ENCODE measurements at regions not wholly inside any gene's neighbourhood (a gene's known extent, or its start where the extent isn't known, plus 50 kb on each side); places are given as distances from the start of the nearest gene placed in this dataset.
"Not testable (repeated sequence)": the region's sequence is repeated elsewhere in the genome, so short reads cannot be mapped to it uniquely, and the experiment has no call there.

GRCh38 chr4:130855533-130855932, 1759.6 kb downstream of the C4orf33 start:
- Mint-ChIP-seq H3K36me3 (ENCODE audit: low read depth) (no peaks in the 10 kb centered on the region), H3K27me3 (no peaks in the 10 kb centered on the region), H3K9me3 (ENCODE audit: low read depth) (peaks cover 9% of the 10 kb centered on the region), H3K4me1 (no peaks in the 10 kb centered on the region), H3K27ac (no peak overlapping the region), H3K4me3 (no peak overlapping the region)
- DNase-seq: no peak
- ATAC-seq: no peak
- intact Hi-C loops (cut with DNase I, micrococcal nuclease): no loop called here
- POLR2A ChIA-PET: no interaction called here
- CTCF ChIA-PET: no interaction called here

- Mint-ChIP-seq H3K27ac (no peak overlapping the region), H3K27me3 (no peaks in the 10 kb centered on the region), H3K4me3 (no peak overlapping the region), H3K36me3 (ENCODE audit: low read depth) (no peaks in the 10 kb centered on the region), H3K4me1 (no peaks in the 10 kb centered on the region), H3K9me3 (ENCODE audit: low read depth) (peaks cover 9% of the 10 kb centered on the region)
- CTCF ChIA-PET: no interaction called here
- POLR2A ChIA-PET: no interaction called here
- intact Hi-C loops (cut with DNase I, micrococcal nuclease): no loop called here
- ATAC-seq: no peak
- no peak for DNase-seq
These were observed 1764.0 kb downstream of the C4orf33 start for GRCh38 chr4:130859991-130860390.

- DNase-seq: no peak
- POLR2A ChIA-PET: no interaction called here
- Mint-ChIP-seq H3K4me3 (no peak overlapping the region), H3K27ac (no peak overlapping the region), H3K9me3 (ENCODE audit: low read depth) (peaks cover 5% of the 10 kb centered on the region), H3K36me3 (ENCODE audit: low read depth) (no peaks in the 10 kb centered on the region), H3K27me3 (no peaks in the 10 kb centered on the region), H3K4me1 (no peaks in the 10 kb centered on the region)
- intact Hi-C loops (cut with DNase I, micrococcal nuclease): no loop called here
- CTCF ChIA-PET: interaction anchor here (1.0 kb wide), 1 partner anchor 10 kb away, joined by 3 read pairs; no protein-coding TSS in a partner anchor
- ATAC-seq: no peak
These were observed 1801.0 kb downstream of the C4orf33 start for GRCh38 chr4:130896920-130897319.

GRCh38 chr4:130901321-130901720, 1805.4 kb downstream of the C4orf33 start:
- no peaks in the 10 kb centered on the region for H3K27me3 Mint-ChIP-seq

GRCh38 chr4:130922955-130923354, 1827.0 kb downstream of the C4orf33 start:
- Mint-ChIP-seq H3K9me3 (ENCODE audit: low read depth) (peaks cover 9% of the 10 kb centered on the region), H3K36me3 (ENCODE audit: low read depth) (no peaks in the 10 kb centered on the region), H3K4me1 (no peaks in the 10 kb centered on the region), H3K27ac (no peak overlapping the region), H3K4me3 (no peak overlapping the region), H3K27me3 (no peaks in the 10 kb centered on the region)
- DNase-seq: no peak
- intact Hi-C loops (cut with DNase I, micrococcal nuclease): no loop called here
- ATAC-seq: no peak
- ChIA-PET CTCF (no interaction called here), POLR2A (no interaction called here)

More at GRCh38 chr4:130901321-130901720, 1805.4 kb downstream of the C4orf33 start:
- CTCF ChIA-PET: no interaction called here
- no peak overlapping the region for H3K27ac Mint-ChIP-seq
- no peaks in the 10 kb centered on the region for H3K36me3 Mint-ChIP-seq (ENCODE audit: low read depth)
- H3K9me3 Mint-ChIP-seq (ENCODE audit: low read depth): no peaks in the 10 kb centered on the region
- H3K4me1 Mint-ChIP-seq: no peaks in the 10 kb centered on the region
- intact Hi-C loops (cut with DNase I, micrococcal nuclease): no loop called here
- POLR2A ChIA-PET: no interaction called here
- H3K4me3 Mint-ChIP-seq: no peak overlapping the region
- ATAC-seq (no peak), DNase-seq (no peak)

- intact Hi-C loops (cut with DNase I, micrococcal nuclease): no loop called here
- Mint-ChIP-seq H3K27ac (no peak overlapping the region), H3K4me1 (no peaks in the 10 kb centered on the region), H3K27me3 (no peaks in the 10 kb centered on the region), H3K36me3 (ENCODE audit: low read depth) (no peaks in the 10 kb centered on the region), H3K4me3 (no peak overlapping the region), H3K9me3 (ENCODE audit: low read depth) (peaks cover 3% of the 10 kb centered on the region)
- ChIA-PET CTCF (no interaction called here), POLR2A (no interaction called here)
- ATAC-seq (no peak), DNase-seq (no peak)
These were observed 1859.6 kb downstream of the C4orf33 start for GRCh38 chr4:130955520-130955919.

GRCh38 chr4:130985371-130985770, 1889.4 kb downstream of the C4orf33 start:
- peaks cover 2% of the 10 kb centered on the region for H3K9me3 Mint-ChIP-seq (ENCODE audit: low read depth)
- intact Hi-C loops (cut with DNase I, micrococcal nuclease): no loop called here
- no peaks in the 10 kb centered on the region for H3K27me3 Mint-ChIP-seq
- no peaks in the 10 kb centered on the region for H3K4me1 Mint-ChIP-seq
- ATAC-seq: no peak
- no peaks in the 10 kb centered on the region for H3K36me3 Mint-ChIP-seq (ENCODE audit: low read depth)
- H3K4me3 Mint-ChIP-seq: no peak overlapping the region
- ChIA-PET POLR2A (no interaction called here), CTCF (no interaction called here)
- H3K27ac Mint-ChIP-seq: no peak overlapping the region
- DNase-seq: no peak

GRCh38 chr4:130995988-130996387, 1900.0 kb downstream of the C4orf33 start:
- no peak overlapping the region for H3K27ac Mint-ChIP-seq
- ATAC-seq: no peak
- CTCF ChIA-PET: no interaction called here
- H3K36me3 Mint-ChIP-seq (ENCODE audit: low read depth): no peaks in the 10 kb centered on the region
- peaks cover 1% of the 10 kb centered on the region for H3K9me3 Mint-ChIP-seq (ENCODE audit: low read depth)
- no peak for DNase-seq
- H3K4me3 Mint-ChIP-seq: no peak overlapping the region
- H3K4me1 Mint-ChIP-seq: no peaks in the 10 kb centered on the region
- no peaks in the 10 kb centered on the region for H3K27me3 Mint-ChIP-seq
- intact Hi-C loops (cut with DNase I, micrococcal nuclease): no loop called here
- POLR2A ChIA-PET: no interaction called here

- CTCF ChIA-PET: interaction anchor here (0.6 kb wide), 1 partner anchor 30 kb away, joined by 3 read pairs; no protein-coding TSS in a partner anchor
- no peaks in the 10 kb centered on the region for H3K27me3 Mint-ChIP-seq
- H3K27ac Mint-ChIP-seq: no peak overlapping the region
- peaks cover 3% of the 10 kb centered on the region for H3K9me3 Mint-ChIP-seq (ENCODE audit: low read depth)
- POLR2A ChIA-PET: no interaction called here
- no peak overlapping the region for H3K4me3 Mint-ChIP-seq
- H3K4me1 Mint-ChIP-seq: no peaks in the 10 kb centered on the region
- no peak for ATAC-seq
- no peak for DNase-seq
- intact Hi-C loops (cut with DNase I, micrococcal nuclease): no loop called here
- H3K36me3 Mint-ChIP-seq (ENCODE audit: low read depth): no peaks in the 10 kb centered on the region
These were observed 1905.4 kb downstream of the C4orf33 start for GRCh38 chr4:131001371-131001770.

GRCh38 chr4:131002132-131002531, 1906.2 kb downstream of the C4orf33 start:
- Mint-ChIP-seq H3K27me3 (no peaks in the 10 kb centered on the region), H3K36me3 (ENCODE audit: low read depth) (no peaks in the 10 kb centered on the region), H3K4me3 (no peak overlapping the region), H3K27ac (no peak overlapping the region), H3K4me1 (no peaks in the 10 kb centered on the region), H3K9me3 (ENCODE audit: low read depth) (peaks cover 3% of the 10 kb centered on the region)
- ChIA-PET POLR2A (no interaction called here), CTCF (no interaction called here)
- intact Hi-C loops (cut with DNase I, micrococcal nuclease): no loop called here
- DNase-seq (no peak), ATAC-seq (no peak)

GRCh38 chr4:131006388-131006787, 1910.4 kb downstream of the C4orf33 start:
- Mint-ChIP-seq H3K27me3 (no peaks in the 10 kb centered on the region), H3K4me3 (no peak overlapping the region), H3K36me3 (ENCODE audit: low read depth) (no peaks in the 10 kb centered on the region), H3K9me3 (ENCODE audit: low read depth) (peaks cover 3% of the 10 kb centered on the region), H3K27ac (no peak overlapping the region), H3K4me1 (no peaks in the 10 kb centered on the region)
- no peak for ATAC-seq
- intact Hi-C loops (cut with DNase I, micrococcal nuclease): no loop called here
- ChIA-PET CTCF (no interaction called here), POLR2A (no interaction called here)
- DNase-seq: no peak

GRCh38 chr4:131011961-131012360, 1916.0 kb downstream of the C4orf33 start:
- H3K9me3 Mint-ChIP-seq (ENCODE audit: low read depth); intact Hi-C loops (cut with DNase I, micrococcal nuclease); ATAC-seq; CTCF ChIA-PET; H3K4me3 Mint-ChIP-seq; H3K27ac Mint-ChIP-seq; H3K4me1 Mint-ChIP-seq; POLR2A ChIA-PET; H3K27me3 Mint-ChIP-seq; DNase-seq; H3K36me3 Mint-ChIP-seq (ENCODE audit: low read depth): not testable (repeated sequence)

GRCh38 chr4:131013226-131013625, 1917.3 kb downstream of the C4orf33 start:
- DNase-seq: no peak
- Mint-ChIP-seq H3K4me1 (no peaks in the 10 kb centered on the region), H3K36me3 (ENCODE audit: low read depth) (no peaks in the 10 kb centered on the region), H3K27me3 (no peaks in the 10 kb centered on the region), H3K9me3 (ENCODE audit: low read depth) (peaks cover 3% of the 10 kb centered on the region), H3K27ac (no peak overlapping the region), H3K4me3 (no peak overlapping the region)
- ChIA-PET POLR2A (no interaction called here), CTCF (no interaction called here)
- intact Hi-C loops (cut with DNase I, micrococcal nuclease): no loop called here
- ATAC-seq: no peak
